Lower lobe of right lung (tissue), 2 donors: ENCODE measurements at regions not wholly inside any gene's neighbourhood (a gene's known extent, or its start where the extent isn't known, plus 50 kb on each side); places are given as distances from the start of the nearest gene placed in this dataset.

ENCODE experiments used
- ATAC-seq, 2 donors: fragments of 200-7000 bp; cut with Tn5 transposase; one replicate each; pipeline ENCODE4 v1.9.1; 2020 to 2022; ENCODE audit warnings: mild to moderate bottlenecking in 2 of 2, moderate library complexity in 2 of 2
- DNase-seq: peaks from one replicate; pipeline ENCODE4 v3.0.0-alpha.2; 2020
- H3K27ac ChIP-seq: fragments of 200-600 bp; one replicate; pipeline ENCODE4 v1.8.0; 2022
- H3K27me3 ChIP-seq: fragments of 200-600 bp; one replicate; pipeline ENCODE4 v1.8.0; 2022; ENCODE audit warnings: low read depth
- H3K36me3 ChIP-seq: fragments of 200-600 bp; one replicate; pipeline ENCODE4 v1.8.0; 2022; ENCODE audit warnings: mild to moderate bottlenecking
- H3K4me1 ChIP-seq: fragments of 200-600 bp; one replicate; pipeline ENCODE4 v1.8.0; 2022
- H3K4me3 ChIP-seq: fragments of 200-600 bp; one replicate; pipeline ENCODE4 v1.8.0; 2022; ENCODE audit warnings: mild to moderate bottlenecking
- H3K9me3 ChIP-seq: fragments of 200-600 bp; one replicate; pipeline ENCODE4 v1.8.0; 2022
- intact Hi-C: fragments of 100-400 bp; cut with DNase I; formaldehyde crosslinking; loops from one replicate; pipeline ENCODE4 v1.11.0; 2022
- TF ChIP-seq, protein P1 (sequence below): fragments of 200-600 bp; IDR thresholded peaks from one replicate; pipeline ENCODE4 v1.8.0; 2022; ENCODE audit warnings: antibody characterized with exemption, mild to moderate bottlenecking
- donor health status: DM: no; HTN: yes; CAD: no; lungs with severe emphysema.

DNA sequence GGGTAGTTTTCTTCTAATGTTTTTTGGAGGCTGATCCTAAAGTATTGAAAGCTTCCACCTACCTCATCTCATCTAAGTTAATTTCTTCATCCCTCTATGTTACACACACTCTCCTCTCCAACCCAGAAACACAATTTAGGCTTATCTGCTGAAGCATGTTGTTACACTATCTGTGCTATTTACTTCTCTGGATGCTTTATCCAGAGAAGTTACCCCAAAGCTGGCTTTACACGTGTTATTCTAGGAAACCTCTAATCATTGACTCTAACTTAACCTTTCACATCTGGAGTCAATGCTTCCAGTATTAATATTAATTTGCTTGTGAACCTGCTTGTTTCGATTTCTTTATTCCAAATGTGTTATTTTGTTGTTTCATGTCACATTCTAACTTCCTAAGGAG is 87.3 kb upstream of the NMU start:
- no peak overlapping the region for H3K4me3 ChIP-seq
- DNase-seq = no peak

DNA sequence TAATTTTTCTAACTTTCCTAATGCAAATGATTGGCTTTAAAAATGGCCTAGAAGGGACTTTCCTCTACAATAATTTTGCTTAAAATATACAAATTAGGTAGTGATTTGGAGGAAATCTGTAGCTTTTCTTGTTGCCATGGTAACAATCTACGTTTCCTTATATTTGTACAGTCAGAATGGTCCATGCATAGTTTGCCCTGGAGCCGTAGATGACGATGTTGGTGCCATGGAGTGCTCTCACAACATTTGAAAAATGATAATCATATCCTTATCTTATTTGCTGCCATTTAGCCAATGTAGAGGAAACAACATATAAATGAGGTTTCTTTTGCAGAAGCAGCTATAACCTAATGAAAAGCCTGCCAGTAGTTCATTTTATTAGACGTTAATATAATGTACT is 89.0 kb upstream of the NMU start:
- H3K9me3 ChIP-seq = no peaks in the 10 kb centered on the region
- no peak overlapping the region for H3K27ac ChIP-seq
- no peak overlapping the region for H3K4me3 ChIP-seq
- H3K27me3 ChIP-seq = no peaks in the 10 kb centered on the region
- DNase-seq (no peak), ATAC-seq (no peak)
- no peaks in the 10 kb centered on the region for H3K4me1 ChIP-seq
- no peaks in the 10 kb centered on the region for H3K36me3 ChIP-seq
- TF ChIP-seq, protein P1, sequence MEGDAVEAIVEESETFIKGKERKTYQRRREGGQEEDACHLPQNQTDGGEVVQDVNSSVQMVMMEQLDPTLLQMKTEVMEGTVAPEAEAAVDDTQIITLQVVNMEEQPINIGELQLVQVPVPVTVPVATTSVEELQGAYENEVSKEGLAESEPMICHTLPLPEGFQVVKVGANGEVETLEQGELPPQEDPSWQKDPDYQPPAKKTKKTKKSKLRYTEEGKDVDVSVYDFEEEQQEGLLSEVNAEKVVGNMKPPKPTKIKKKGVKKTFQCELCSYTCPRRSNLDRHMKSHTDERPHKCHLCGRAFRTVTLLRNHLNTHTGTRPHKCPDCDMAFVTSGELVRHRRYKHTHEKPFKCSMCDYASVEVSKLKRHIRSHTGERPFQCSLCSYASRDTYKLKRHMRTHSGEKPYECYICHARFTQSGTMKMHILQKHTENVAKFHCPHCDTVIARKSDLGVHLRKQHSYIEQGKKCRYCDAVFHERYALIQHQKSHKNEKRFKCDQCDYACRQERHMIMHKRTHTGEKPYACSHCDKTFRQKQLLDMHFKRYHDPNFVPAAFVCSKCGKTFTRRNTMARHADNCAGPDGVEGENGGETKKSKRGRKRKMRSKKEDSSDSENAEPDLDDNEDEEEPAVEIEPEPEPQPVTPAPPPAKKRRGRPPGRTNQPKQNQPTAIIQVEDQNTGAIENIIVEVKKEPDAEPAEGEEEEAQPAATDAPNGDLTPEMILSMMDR = no peak
- intact Hi-C loops = no loop called here

More for the DNA sequence above, 87.3 kb upstream of the NMU start:
- Histone ChIP-seq H3K27me3 (no peaks in the 10 kb centered on the region), H3K9me3 (no peaks in the 10 kb centered on the region), H3K4me1 (no peaks in the 10 kb centered on the region), H3K27ac (no peak overlapping the region), H3K36me3 (no peaks in the 10 kb centered on the region)
- intact Hi-C loops = no loop called here
- TF ChIP-seq, protein P1 = no peak
- no peak for ATAC-seq

DNA sequence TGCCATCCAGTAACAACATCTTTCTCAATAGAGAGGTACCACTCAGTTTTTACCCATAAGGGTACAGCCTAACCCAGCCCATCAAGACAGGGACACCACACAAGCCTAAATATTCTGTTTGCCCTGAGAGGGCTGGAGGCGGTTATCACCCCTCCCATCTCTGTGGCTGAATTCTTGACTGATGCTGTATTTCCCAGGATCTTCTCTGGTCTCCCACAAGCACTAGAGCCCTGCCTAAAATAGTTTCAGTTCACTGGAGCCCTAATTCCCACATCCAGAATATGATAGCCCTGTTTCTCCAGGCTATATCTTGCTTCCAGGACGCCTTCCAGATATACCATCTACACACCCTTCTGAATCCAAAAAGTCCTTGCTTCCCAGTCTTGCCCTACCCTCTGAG is 91.6 kb upstream of the NMU start:
- TF ChIP-seq, protein P1 = no peak
- Histone ChIP-seq H3K4me3 (no peak overlapping the region), H3K36me3 (no peaks in the 10 kb centered on the region), H3K4me1 (no peaks in the 10 kb centered on the region), H3K27ac (no peak overlapping the region), H3K9me3 (no peaks in the 10 kb centered on the region), H3K27me3 (no peaks in the 10 kb centered on the region)
- DNase-seq (no peak), ATAC-seq (no peak)
- intact Hi-C loops = no loop called here

DNA sequence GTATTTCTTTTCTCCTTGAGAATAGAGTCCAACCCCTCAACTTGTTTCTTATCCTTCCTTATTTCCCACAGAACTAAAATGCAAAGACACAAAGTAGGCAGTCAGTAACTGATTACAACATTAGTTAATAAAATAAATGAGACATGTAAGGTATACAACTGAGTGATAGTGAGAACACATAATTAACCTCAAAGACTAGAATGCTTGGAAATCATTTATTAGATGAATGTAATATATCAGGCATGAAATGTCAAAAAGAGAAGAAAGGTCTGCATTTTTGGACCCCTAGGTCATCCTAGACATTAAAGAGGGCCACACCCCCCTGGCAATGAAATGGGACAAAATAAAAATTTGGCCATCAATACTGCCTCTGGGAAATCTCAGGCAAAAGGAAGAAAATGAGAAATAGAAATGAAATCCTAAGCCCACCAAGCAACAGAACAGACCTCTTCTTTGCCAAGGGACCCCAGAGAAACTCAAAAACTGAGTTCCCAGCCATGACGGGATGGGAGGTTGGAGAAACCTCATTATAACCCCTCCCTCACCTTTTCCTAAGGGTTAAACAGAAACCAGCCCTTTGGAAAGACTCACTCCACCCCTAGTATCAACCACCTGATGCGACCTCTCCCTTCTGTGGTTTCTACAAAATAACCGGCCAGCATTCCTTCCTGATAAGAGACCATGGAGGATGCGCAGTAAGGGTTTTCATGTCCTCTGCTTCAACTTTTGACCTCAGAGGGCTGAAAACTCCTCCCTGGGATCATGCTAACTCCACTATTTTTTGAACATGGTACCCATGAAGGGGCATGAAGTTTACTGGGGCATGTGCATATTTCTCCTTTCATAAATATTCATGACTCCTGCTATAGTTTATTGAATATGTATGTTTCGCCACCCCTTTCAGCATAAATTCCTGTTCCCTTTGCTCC is 90.0 kb upstream of the EXOC1L start:
- no peak overlapping the region for H3K27ac ChIP-seq
- ATAC-seq = no peak
- H3K36me3 ChIP-seq = no peaks in the 10 kb centered on the region
- no peaks in the 10 kb centered on the region for H3K4me1 ChIP-seq
- intact Hi-C loops = no loop called here
- TF ChIP-seq, protein P1 = no peak
- H3K9me3 ChIP-seq = no peaks in the 10 kb centered on the region
- no peak overlapping the region for H3K4me3 ChIP-seq
- no peaks in the 10 kb centered on the region for H3K27me3 ChIP-seq
- DNase-seq = no peak

DNA sequence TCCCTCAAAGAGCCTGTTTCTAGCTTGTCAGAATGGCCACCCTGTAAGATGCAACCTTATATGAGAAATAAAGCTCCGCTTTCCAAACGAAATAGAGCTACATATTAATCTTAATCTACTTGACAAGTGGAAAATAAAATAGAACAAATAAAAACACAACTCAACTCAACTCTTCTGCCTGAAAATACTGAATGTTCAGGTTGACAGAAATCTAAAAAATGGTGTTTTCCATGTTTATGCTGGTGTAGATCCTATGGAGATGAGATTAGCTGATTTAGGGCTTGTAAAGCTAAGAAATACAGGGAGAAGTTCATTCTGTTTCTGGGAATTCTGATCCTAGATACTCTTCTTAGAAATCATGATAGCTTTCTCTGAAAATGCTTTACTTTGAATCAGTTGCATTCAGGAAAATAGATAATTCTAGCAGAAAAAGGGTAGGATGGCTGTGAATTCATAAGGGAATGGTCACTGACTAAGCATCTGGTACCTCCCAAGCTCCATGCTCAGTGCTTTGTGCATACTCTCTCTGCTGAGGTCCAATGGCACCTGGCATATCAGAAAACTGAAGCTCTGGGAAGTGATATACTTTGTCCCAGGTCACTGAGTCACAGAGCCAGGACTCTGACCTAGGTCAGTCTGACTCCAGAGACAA is 89.2 kb upstream of the EXOC1L start:
- TF ChIP-seq, protein P1 = no peak
- no peak for ATAC-seq
- intact Hi-C loops = no loop called here

More for the DNA sequence above, 89.2 kb upstream of the EXOC1L start:
- Histone ChIP-seq H3K27me3 (no peaks in the 10 kb centered on the region), H3K27ac (no peak overlapping the region), H3K4me3 (no peak overlapping the region), H3K4me1 (no peaks in the 10 kb centered on the region), H3K9me3 (no peaks in the 10 kb centered on the region), H3K36me3 (no peaks in the 10 kb centered on the region)
- DNase-seq = no peak
